ENCODE measurements at regions not wholly inside any gene's neighbourhood (a gene's known extent, or its start where the extent isn't known, plus 50 kb on each side); places are given as distances from the start of the nearest gene placed in this dataset.

- TF ChIP-seq, protein P1, sequence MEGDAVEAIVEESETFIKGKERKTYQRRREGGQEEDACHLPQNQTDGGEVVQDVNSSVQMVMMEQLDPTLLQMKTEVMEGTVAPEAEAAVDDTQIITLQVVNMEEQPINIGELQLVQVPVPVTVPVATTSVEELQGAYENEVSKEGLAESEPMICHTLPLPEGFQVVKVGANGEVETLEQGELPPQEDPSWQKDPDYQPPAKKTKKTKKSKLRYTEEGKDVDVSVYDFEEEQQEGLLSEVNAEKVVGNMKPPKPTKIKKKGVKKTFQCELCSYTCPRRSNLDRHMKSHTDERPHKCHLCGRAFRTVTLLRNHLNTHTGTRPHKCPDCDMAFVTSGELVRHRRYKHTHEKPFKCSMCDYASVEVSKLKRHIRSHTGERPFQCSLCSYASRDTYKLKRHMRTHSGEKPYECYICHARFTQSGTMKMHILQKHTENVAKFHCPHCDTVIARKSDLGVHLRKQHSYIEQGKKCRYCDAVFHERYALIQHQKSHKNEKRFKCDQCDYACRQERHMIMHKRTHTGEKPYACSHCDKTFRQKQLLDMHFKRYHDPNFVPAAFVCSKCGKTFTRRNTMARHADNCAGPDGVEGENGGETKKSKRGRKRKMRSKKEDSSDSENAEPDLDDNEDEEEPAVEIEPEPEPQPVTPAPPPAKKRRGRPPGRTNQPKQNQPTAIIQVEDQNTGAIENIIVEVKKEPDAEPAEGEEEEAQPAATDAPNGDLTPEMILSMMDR (IDR thresholded peaks at IDR 0.05; ENCODE audit: insufficient read depth, low read depth, low read length) = no peak
- TF ChIP-seq EZH2 (IDR thresholded peaks at IDR 0.05; ENCODE audit: insufficient read depth, low read length) = no peak
Measured at GRCh38 chr20:11551479-11551878, 366.2 kb upstream of the BTBD3 start.
